DMS79 treated with DMSO at 0.1 percent for 48 hours (cell line): ENCODE measurements at regions not wholly inside any gene's neighbourhood (a gene's known extent, or its start where the extent isn't known, plus 50 kb on each side); places are given as distances from the start of the nearest gene placed in this dataset.
"Not testable (repeated sequence)": the region's sequence is repeated elsewhere in the genome, so short reads cannot be mapped to it uniquely, and the experiment has no call there.

ENCODE experiments used
- DNase-seq: peaks from one replicate; lab custom pipeline; 2025; lab: John Stamatoyannopoulos, UW

DNA sequence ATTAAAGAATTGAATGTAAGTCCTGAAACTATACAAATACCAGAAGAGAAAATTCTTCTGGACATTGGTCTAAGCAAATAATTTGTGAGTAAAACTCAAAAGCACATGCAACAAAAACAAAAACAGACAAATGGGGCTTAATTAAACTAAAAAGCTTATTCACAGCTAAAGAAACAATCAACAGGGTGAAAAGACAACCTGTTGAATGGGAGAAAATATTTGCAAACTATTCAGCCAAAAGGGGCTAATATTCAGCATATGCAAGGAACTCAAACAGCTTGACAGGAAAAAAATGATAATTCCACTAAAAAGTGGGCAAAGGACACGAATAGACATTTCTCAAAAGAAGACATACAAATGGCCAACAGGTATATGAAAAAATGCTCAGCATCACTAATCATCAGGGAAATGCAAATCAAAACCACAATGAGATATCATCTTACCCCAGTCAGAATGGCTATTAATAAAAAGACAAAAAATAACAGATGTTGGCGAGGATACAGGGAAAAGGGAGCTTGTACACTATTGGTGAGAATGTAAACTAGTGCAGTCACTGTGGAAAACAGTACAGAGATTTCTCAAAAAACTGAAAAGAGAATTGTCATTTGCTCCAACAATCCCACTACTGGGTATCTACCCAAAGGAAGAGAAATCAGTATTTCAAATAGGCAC lies 177.5 kb upstream of the RTL1 start:
- DNase-seq, result no peak

DNA sequence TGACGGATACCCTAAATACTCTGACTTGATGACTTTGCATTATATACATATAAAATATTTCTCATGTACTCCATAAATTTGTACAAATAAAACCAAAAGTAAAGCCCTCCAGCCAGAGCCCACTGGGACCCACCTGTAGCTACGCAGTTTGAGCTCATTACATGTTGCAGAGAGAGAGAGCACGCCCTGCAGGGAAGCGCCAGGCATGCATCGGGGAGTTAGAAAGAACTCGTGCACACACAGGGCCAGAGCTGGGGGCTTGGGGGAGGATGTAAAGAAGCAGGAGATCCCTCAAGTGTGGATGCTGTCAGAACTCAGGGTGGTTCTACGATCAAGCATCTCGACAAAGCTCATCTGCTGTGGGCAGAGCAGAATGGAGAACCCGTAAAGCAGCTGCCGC lies 178.5 kb upstream of the RTL1 start:
- DNase-seq, result no peak

DNA sequence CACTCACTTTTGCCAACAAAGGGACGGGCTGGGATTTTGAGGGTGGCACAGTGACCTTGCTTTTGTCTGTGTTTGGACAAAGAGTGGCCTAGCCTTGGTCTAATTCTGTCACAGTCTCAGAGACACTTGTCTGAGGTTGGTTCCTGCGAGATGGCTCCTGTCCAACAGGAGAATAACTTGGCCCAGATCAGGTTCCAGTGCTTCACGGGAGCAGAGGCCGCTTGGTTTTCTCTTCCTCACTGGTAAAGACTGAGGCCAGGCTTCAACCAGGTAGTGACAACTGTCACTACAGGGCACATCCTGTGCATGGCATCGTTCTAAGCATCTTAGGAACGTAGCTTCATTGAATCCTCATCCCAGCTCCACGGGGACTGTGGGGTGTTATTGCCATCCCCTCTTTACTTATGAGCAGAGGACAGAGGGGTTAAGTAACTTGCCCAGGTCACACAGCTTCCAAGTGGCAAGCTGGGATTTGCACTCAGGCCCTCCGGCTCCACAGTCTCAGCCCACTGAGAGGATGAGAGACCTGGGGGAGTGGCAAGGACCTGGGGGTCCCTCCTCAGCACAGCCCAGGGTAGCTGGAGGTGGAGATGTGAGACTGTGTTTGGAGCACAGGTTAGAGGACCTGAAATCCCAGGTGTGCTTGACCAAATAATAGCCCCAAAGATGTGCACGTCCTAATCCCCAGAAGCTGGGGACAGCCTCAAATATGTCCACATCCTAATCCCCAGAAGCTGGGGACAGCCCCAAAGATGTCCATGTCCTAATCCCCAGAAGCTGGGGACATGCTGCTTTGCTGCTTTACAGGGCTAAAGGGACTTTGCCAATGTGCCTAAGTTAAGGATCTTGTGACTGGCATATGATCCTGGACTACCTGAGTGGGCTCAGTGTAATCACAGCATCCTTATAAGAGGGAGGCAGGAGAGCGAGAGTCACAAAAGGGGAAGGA lies 179.2 kb upstream of the RTL1 start:
- no peak for DNase-seq

DNA sequence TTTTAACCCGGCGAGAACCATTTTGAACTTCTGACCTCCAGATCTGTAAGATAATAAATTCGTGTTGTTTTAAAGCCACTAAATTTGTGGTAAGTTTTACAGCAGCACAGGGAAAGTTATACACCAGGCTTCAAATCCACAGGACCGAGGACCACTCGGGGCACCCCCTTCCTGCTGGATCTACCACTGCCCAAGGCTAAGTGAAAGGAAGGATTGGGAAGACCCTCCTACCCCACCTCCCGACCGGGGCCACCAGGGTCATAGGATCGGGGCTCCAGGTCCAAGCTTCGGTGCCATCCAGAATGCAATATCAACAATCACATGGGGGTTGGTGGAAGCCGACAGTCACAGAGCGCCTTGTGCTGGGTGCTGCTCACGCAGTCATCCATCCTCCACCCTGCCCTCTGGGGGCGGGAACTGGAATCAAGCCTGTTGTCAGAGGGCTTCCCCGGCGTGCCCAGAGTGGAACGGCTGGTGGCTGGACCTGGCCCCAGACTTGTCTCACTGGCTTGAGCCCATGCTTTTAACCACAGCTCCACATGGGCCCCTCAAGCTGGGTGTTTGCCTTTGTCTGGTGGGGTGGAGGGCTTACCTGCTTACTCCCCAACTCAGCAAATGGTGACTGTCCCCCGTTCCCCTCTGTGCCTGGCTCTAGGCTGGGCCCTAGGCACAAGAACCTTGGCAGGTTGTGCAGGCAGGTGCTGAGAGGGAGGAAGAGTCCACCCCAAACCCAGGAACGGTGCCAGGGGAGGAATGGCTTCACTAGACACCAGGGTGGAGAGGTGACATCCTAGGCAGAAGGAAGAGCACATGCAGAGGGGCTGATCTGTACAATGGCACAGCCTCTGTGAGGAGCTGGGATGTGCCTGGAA lies 180.3 kb upstream of the RTL1 start:
- DNase-seq, result no peak

DNA sequence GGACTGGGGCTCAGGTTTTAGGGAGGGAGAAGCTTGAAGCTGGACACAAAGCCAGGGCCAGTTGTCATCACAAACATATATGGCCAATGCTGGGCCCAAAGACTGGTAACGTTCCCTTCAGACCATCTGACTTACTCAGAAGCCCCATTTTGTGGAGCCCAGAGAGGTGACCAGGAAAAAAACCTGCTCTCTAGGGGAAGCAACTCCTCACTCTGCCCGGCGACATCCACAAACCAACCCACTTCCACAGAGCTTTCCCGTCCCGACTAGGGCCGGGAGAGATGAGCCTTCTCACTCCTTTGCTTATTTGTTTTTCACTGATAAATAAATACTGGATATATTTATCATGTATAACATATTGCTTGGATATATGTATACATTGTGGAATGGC lies 180.9 kb upstream of the RTL1 start:
- DNase-seq, result no peak

DNA sequence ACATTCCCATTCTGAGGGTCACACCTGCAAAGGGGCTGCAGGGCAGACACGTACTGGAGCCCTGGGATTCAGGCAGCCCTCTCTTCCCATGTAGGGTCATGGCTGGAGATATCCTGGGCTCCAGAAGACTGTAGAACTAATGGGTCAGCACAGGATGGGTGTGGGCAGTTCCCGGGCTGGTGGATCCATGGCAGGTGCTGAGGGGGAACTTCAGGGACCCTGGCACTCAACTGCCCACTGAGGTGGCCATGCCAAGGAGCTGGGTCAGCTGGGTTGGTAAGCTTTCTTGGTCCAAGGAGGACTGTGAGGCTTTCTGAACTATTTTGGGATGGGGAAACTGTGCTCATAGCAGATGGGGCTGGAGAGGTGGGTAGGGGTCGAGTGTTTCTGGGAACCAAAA lies 183.4 kb upstream of the RTL1 start:
- DNase-seq, result no peak

DNA sequence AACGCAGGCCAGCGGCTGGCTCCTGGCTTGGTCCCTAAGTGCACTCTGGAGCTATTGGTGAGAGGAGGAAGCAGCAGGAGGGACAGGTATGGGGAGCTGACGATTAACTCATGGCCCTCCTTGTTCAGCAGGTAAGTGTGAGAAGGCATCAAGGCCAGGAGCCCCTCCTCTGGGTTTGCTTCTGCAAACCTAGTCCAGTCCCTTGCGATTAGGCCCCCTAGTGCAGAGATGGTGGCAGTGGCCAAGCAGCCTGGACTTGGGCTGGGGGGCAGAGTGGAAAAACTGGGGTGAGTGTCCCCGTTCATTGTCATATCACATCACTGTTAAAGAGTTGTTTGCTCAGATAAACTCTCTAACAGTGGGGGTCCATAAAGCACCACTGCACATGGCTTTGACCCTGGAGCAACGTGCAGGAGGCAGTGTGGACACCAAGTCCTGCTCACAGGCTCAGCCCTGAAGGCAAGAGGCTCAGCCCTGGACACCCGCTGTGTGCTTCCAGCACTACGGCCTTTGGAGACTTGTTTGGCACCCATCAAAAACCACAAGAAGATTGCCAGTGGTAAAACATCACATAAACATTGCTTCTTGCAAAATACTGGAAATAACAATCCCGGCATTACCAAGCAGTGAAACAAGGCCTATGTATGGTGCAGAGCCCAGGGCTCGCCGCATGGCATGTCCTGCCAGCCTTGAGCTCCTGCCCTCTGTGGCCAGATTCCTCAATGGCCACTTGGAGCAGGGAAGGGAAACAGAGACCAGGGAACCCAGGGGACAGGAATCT lies 184.3 kb upstream of the RTL1 start:
- no peak for DNase-seq

DNA sequence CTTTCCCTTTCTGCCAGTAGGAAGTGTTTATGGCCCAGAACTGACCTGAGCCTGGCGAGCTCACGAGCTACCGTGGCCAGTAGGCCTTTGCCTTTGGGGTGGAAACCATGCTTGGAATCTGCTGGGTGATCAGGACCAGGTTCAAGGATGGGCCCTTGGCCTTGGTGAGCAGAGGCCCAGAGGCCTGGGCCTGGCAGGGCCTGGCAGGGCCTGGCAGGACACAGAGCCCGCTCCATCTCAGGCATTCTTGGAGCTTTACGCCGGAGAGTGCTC lies 184.8 kb upstream of the RTL1 start:
- DNase-seq, result no peak

DNA sequence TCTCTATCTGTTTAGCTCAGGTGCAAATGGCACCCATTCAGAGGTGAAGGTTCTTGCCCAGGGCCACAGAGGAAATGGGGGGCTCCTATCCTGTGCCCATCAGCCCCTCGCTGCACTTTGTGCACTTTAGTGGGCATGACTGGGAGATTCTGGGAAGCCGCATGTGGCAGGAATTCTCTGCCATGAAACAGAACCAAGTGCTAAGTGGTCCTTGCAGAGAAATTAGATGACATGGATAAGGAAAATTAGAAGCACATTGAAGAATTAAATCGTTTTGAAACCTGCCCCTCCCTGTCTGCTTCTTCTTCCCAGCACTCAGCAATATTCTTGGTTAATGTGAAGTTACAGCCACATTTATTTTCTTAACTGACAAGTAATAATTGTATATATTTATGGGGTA lies 185.2 kb upstream of the RTL1 start:
- no peak for DNase-seq

DNA sequence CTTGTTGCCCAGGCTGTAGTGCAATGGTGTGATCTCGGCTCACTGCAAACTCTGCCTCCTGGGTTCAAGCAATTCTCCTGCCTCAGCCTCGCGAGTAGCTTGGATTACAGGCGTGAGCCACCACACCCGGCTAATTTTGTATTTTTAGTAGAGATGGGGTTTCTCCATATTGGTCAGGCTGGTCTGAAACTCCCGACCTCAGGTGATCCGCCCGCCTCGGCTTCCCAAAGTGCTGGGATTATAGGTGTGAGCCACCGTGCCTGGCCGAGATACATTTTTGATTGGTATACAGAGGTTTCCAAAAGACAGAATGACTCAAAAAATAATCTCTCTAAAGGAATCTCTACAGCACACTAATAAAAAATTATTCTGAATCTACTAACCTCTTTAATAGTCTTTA lies 187.0 kb upstream of the RTL1 start:
- not testable (repeated sequence) for DNase-seq

DNA sequence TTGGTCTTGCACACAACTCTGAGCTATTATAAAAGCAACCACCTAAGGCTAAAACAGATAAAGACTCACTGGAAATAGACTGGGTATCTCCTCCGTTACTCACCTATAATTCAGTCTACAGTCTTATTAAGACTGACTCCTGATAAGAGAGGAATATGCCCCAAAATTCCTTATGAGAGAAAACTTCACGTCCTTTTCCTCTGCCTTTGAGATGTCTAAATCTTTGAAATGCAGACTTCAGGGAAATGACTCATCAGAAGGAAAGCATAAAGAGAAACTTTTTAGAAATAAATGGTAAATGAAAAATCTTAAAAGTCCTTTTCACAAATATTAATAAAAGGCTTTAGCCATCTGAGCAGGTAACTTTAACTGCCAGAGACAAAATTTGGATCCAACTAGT lies 187.5 kb upstream of the RTL1 start:
- no peak for DNase-seq

DNA sequence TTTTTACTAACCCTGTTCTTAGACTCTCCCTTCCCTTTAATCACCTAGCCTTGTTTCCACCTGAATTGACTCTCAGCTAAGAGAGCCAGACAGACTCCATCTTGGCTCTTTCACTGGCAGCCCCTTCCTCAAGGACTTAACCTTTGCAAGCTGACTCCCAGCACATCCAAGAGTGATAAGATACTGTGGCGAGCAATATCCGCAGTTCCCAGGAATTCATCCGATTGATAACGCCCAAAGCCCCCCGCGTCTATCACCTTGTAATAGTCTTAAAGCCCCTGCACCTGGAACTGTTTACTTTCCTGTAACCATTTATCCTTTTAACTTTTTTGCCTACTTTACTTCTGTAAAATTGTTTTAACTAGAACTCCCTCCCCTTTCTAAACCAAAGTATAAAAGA lies 191.4 kb upstream of the RTL1 start:
- not testable (repeated sequence) for DNase-seq

DNA sequence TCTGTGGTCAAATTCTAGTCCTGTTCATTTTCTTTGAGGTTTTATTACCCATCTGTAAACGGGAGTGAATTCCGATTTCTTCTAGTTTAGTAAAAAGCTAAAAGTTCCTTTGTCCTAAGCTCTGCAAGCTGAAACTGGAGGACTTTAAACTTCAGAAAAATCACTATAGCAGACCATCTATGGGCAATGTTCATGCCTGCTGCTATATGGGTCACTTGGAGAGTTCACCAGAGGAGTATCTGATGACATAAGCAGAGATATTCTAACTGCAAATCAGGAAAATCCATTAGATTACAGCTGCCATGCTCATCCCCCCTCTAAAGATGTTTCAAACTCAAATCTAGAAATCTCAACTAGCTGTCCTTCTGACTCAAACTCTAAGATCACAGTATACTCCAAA lies 193.0 kb upstream of the RTL1 start:
- DNase-seq, result no peak

DNA sequence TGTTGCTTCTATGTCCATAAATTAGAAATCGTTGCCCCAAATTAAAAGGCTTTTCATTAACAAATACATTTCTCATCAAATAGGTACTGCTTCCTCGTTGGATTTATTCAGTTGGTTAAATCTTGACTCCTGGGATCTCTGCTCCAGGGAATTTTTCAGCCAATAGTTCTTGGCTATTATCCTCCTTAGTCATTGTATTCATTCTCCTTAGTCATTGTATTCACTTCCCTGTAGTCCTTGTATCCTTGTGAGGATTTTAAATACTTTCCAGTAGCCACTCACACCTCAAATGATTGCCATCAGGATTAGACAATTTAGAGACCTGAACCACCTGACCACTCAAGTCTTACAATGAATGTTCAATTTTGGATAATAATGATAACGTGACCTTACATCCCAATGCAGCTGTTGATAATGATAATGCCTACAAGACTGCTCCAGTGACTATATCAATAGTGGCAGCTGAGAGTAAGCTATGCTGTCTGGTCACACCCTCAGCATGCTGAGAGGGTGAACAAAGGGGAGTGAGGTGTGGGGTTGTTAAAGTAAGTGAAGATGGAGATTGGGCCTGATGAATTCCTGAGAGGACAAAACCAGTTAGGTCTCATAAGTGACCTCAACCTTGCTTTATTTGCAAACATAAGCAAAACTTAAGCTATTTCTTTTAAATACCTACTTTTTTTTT lies 193.7 kb upstream of the RTL1 start:
- no peak for DNase-seq

DNA sequence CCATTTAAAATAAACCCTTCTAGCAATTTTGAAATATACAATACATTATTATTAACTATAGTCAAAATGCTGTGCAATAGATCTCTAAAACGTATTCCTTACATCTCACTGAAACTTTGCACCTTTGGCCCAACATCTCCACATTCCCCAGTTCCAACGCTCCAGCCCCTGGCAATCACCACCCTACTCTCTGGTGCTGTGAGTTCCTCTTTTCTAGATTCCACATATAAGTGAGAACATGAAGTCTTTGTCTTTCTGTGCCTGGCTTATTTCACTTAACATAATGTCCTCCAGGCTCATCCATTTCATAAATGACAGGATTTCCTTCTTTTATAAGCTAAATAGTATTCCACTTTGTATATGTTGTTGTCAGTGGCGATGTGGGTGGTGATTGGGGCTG lies 194.7 kb upstream of the RTL1 start:
- no peak for DNase-seq

DNA sequence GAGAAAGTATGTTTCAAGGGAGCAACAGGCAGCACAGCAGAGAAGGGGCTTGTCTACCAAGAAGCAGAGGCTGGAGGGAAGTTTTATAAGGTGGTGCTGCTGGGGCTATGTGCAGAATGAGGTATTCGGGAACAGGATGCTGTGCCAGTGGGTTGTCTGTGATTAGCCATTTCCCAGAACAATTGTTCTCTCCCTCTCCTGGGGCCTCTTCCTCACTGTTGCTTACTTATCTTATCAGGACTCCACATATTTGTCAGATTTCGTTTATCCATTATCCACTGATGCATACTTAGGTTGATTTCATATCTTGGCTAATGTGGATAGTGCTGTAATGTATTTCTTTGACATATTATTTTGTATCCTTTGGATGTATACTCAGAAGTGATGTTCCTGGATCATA lies 195.1 kb upstream of the RTL1 start:
- no peak for DNase-seq

DNA sequence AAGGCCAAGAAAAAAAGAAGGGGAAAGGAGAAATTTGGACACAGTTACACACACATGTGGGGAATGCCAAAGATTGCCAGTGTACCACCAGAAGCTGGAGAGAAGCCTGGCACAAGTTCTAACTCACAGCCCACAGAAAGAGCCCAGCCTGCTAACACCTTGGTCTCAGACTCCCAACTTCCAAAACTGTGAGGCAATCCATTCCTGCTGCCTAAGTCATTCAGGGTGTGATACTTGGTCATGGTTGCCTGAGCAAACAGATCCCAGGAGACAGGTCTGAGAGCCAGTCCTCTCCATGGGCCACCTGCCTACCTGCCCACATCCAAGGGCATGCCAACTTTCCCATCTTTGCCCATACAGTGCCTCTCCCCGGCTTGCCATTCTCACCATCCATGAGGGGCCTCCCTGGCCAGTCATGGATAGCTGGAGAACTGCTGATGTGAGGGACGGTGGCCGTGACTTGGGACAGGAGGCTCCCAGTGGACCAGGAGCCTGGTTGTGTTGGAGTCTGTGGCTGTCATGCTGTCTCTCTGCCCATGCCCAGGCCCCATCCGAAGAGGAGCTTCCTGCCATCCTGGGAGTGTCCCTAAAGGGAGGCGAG lies 198.0 kb upstream of the RTL1 start:
- DNase-seq, result peak; percentile 90

DNA sequence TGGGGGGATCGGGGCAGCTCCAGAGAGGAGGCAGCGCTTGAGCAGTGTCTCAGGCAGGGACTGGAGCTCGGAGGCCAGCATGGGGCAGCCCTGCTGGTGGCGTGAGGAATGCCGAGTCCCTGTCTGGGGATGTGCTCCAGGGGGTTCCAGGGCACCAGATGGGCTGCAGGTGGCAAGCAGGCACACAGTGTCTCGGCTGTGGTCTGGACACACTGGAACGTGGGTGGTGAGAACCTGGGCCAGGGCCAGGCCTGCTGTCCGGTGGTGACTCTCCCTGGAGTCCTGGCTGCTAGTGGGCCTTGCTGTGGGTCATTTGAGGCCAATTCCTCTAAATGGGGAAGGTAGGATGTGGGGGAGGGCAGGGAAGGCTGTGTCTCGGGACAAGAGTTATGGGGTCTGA lies 199.4 kb upstream of the RTL1 start:
- DNase-seq, result no peak

DNA sequence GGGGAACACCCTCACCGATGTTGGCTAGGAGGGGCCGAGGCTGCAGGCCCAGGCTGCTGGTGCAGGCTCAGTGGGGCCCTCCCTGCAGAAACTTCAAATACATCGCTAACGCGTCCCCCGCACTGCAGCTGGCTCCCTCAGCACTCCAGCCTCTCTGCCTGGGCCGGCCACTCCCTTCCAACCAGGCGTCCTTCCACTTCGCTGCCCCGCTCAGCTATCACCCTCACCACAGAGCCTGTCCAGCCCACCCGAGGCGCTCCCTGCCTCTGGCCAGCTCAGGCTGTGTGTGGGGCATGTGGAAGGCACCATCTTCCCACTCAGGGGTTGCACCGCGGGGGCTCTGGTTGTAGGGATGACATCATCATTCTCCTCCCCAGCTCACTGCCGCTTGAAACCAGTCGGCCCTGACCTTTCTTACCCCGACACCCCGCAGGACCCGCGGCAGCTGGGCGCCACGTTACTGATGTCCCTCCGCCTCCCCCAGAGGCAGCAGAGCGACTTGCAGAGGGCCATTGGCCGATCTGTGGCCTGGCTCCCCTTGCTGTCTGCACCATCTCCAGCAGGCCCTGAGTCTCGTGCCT lies 199.9 kb upstream of the RTL1 start:
- no peak for DNase-seq

DNA sequence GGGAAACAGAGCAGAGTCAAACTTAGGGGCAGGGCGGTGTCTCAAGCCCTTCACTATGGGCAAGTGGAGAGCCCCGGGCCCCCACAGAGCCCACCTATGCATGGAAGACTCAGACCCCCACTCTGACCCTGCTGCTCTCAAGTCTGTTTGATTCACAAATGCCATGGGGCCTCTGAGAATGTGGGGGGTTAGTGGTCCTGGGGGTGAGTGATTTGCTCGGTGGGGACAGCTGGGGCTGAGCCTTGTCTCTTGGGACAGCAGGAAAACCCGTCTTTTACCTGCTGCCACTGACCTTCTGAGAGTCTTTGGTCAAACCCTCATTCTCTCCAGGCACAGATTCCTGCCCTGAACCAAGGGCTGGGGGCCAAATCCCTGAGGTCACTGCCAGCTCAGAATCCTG lies 201.0 kb upstream of the RTL1 start:
- DNase-seq, result no peak

DNA sequence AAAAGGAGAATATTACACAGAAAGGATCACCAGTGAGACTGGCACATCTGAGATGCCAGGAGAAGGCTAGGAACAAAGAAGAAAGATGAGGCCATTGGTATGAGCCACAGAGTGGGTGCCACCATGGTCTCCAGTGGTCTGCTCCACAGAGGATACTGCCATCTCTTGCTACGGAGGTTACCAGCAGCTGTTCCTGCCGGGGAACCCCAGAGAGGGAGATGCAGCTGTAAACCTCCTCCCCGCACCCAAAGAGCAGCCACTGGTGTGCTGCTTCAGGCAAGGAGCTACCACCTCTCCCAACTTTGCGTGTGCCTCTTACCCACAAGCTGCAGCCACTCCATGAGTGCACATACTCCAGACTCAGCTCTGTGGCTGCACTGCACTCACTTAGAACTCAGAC lies 201.5 kb upstream of the RTL1 start:
- DNase-seq, result no peak
